H9 (cell line): ENCODE measurements at regions not wholly inside any gene's neighbourhood (a gene's known extent, or its start where the extent isn't known, plus 50 kb on each side); places are given as distances from the start of the nearest gene placed in this dataset.
A peak's percentile ranks its signal among the peaks of the same experiment; 100 is the strongest.

Experiments
- DNase-seq: peaks from one replicate; pipeline ENCODE4 v3.0.0-alpha.2; 2017
- H2AFZ ChIP-seq: one replicate; pipeline ENCODE4 v1.6.1; 2013; ENCODE audit warnings: mild to moderate bottlenecking, low read length, control low read depth, moderate library complexity
- H2AK5ac ChIP-seq: 2 replicates; pipeline ENCODE4 v1.6.1; 2013; ENCODE audit warnings: low read length, control low read depth, mixed read lengths; ENCODE audit not compliant: insufficient read length
- H2BK120ac ChIP-seq: one replicate; pipeline ENCODE4 v1.6.1; 2013; ENCODE audit warnings: low read depth, mild to moderate bottlenecking, low read length, control low read depth, inconsistent platforms; ENCODE audit not compliant: poor library complexity, severe bottlenecking
- H2BK12ac ChIP-seq: 2 replicates; pipeline ENCODE4 v1.6.1; 2013; ENCODE audit warnings: low read length, control low read depth, mixed read lengths, low read depth; ENCODE audit not compliant: insufficient read length
- H2BK15ac ChIP-seq: 2 replicates; pipeline ENCODE4 v1.6.1; 2013; ENCODE audit warnings: low read depth, low read length, control low read depth
- H2BK20ac ChIP-seq: one replicate; pipeline ENCODE4 v1.6.1; 2013; ENCODE audit warnings: low read depth, mild to moderate bottlenecking, low read length, control low read depth, inconsistent platforms; ENCODE audit not compliant: poor library complexity, severe bottlenecking
- H2BK5ac ChIP-seq: 2 replicates; pipeline ENCODE4 v1.6.1; 2013; ENCODE audit warnings: low read length, control low read depth, mixed read lengths; ENCODE audit not compliant: insufficient read length
- H3K14ac ChIP-seq: 2 replicates; pipeline ENCODE4 v1.6.1; 2013; ENCODE audit warnings: low read length, control low read depth; ENCODE audit not compliant: insufficient read depth
- H3K18ac ChIP-seq: 2 replicates; pipeline ENCODE4 v1.6.1; 2013; ENCODE audit warnings: low read depth, mild to moderate bottlenecking, mixed read lengths, low read length, control low read depth; ENCODE audit not compliant: insufficient read length
- H3K23ac ChIP-seq: 2 replicates; pipeline ENCODE4 v1.6.1; 2013; ENCODE audit warnings: low read length, control low read depth, mixed read lengths, low read depth; ENCODE audit not compliant: insufficient read length
- H3K23me2 ChIP-seq: 2 replicates; pipeline ENCODE4 v1.6.1; 2013; ENCODE audit warnings: low read depth, mild to moderate bottlenecking, mixed read lengths, low read length, control low read depth; ENCODE audit not compliant: insufficient read length, poor library complexity, severe bottlenecking
- H3K27ac ChIP-seq: 2 replicates; pipeline ENCODE4 v1.5.1; 2013; ENCODE audit warnings: low read length, control low read depth, mixed read lengths, low read depth; ENCODE audit not compliant: insufficient read length
- H3K27me3 ChIP-seq: 2 replicates; pipeline ENCODE4 v1.6.1; 2013; ENCODE audit warnings: low read length, control low read depth, inconsistent platforms; ENCODE audit not compliant: insufficient read depth
- H3K4ac ChIP-seq: 2 replicates; pipeline ENCODE4 v1.6.1; 2013; ENCODE audit warnings: low read depth, mild to moderate bottlenecking, control low read depth, inconsistent platforms, low read length, moderate library complexity
- H3K4me1 ChIP-seq: 2 replicates; pipeline ENCODE4 v1.6.1; 2013; ENCODE audit warnings: low read length, control low read depth, inconsistent platforms; ENCODE audit not compliant: insufficient read depth
- H3K4me2 ChIP-seq: 2 replicates; pipeline ENCODE4 v1.6.1; 2013; ENCODE audit warnings: low read length, control low read depth, mixed read lengths; ENCODE audit not compliant: insufficient read length, insufficient read depth
- H3K56ac ChIP-seq: 2 replicates; pipeline ENCODE4 v1.6.1; 2013; ENCODE audit warnings: low read depth, mild to moderate bottlenecking, mixed read lengths, low read length, control low read depth; ENCODE audit not compliant: insufficient read length
- H3K79me1 ChIP-seq: 2 replicates; pipeline ENCODE4 v1.6.1; 2013; ENCODE audit warnings: low read depth, mild to moderate bottlenecking, moderate library complexity, low read length, control low read depth, inconsistent platforms; ENCODE audit not compliant: insufficient read depth, poor library complexity, severe bottlenecking
- H3K79me2 ChIP-seq: 2 replicates; pipeline ENCODE4 v1.6.1; 2013; ENCODE audit warnings: low read length, control low read depth, inconsistent platforms; ENCODE audit not compliant: insufficient read depth
- H3K9ac ChIP-seq: 2 replicates; pipeline ENCODE4 v1.6.1; 2013; ENCODE audit warnings: low read length, control low read depth, mixed read lengths; ENCODE audit not compliant: insufficient read length; ENCODE audit errors: extremely low read depth
- H3K9me3 ChIP-seq: one replicate; pipeline ENCODE4 v1.6.1; 2013; ENCODE audit warnings: low read depth, low read length, inconsistent platforms; ENCODE audit not compliant: control insufficient read depth
- H3T11ph ChIP-seq: one replicate; pipeline ENCODE4 v1.6.1; 2013; ENCODE audit warnings: mild to moderate bottlenecking, low read length, control low read depth, inconsistent platforms
- H4K20me1 ChIP-seq: one replicate; pipeline ENCODE4 v1.6.1; 2013; ENCODE audit not compliant: control insufficient read depth, insufficient read length, insufficient read depth
- H4K5ac ChIP-seq: 2 replicates; pipeline ENCODE4 v1.6.1; 2013; ENCODE audit warnings: low read depth, mild to moderate bottlenecking, mixed read lengths, low read length, control low read depth; ENCODE audit not compliant: insufficient read length
- H4K8ac ChIP-seq: replicated peaks from 2 replicates; pipeline ENCODE4 v1.6.1; 2013; ENCODE audit warnings: low read length, control low read depth, mixed read lengths, low read depth; ENCODE audit not compliant: insufficient read length
- H4K91ac ChIP-seq: 2 replicates; pipeline ENCODE4 v1.6.1; 2013; ENCODE audit warnings: low read depth, mild to moderate bottlenecking, moderate library complexity, mixed read lengths, low read length, control low read depth; ENCODE audit not compliant: insufficient read length
- H3K27ac Mint-ChIP-seq, 3 experiments: 2 replicates in 2 of 3; 3 replicates in 1 of 3; pipeline ENCODE4 v1.8.0; 2020 to 2021; ENCODE audit warnings: mixed read lengths in 3 of 3, mild to moderate bottlenecking in 1 of 3, moderate library complexity in 1 of 3
- H3K27me3 Mint-ChIP-seq: 2 replicates; pipeline ENCODE4 v1.8.0; 2021; ENCODE audit warnings: low read depth, mild to moderate bottlenecking, moderate library complexity, mixed read lengths
- H3K36me3 Mint-ChIP-seq, 3 experiments: 2 replicates in 2 of 3; 3 replicates in 1 of 3; pipeline ENCODE4 v1.8.0; 2020 to 2021; ENCODE audit warnings: low read depth in 3 of 3, mixed read lengths in 3 of 3; ENCODE audit not compliant: insufficient read depth in 1 of 3
- H3K4me1 Mint-ChIP-seq, 2 experiments: 2 replicates each; pipeline ENCODE4 v1.8.0; 2020; ENCODE audit warnings: mixed read lengths in 2 of 2
- H3K4me3 Mint-ChIP-seq, 2 experiments: 2 replicates in 1 of 2; 3 replicates in 1 of 2; pipeline ENCODE4 v1.8.0; 2020 to 2021; ENCODE audit warnings: mild to moderate bottlenecking in 2 of 2, mixed read lengths in 2 of 2, moderate library complexity in 1 of 2
- H3K9me3 Mint-ChIP-seq, 2 experiments: 2 replicates in 1 of 2; 3 replicates in 1 of 2; pipeline ENCODE4 v1.8.0; 2020; ENCODE audit warnings: mild to moderate bottlenecking in 2 of 2, mixed read lengths in 2 of 2, moderate library complexity in 1 of 2
- WGBS: extraction: QIAGEN DNeasy Blood & Tissue Kit; methylation state at CpG from one replicate; pipeline ENCODE4 v1.1.7; 2013; ENCODE audit warnings: missing lambda C conversion rate, low lambda C conversion rate, mixed read lengths; ENCODE audit not compliant: insufficient read length; ENCODE audit errors: extremely low coverage; 5-methylcytosine and 5-hydroxymethylcytosine counted together
- TF ChIP-seq, protein P1 (sequence below): fragments of 200-600 bp; sonication (generic); conservative IDR thresholded peaks from 3 replicates; pipeline ENCODE4 v1.8.0; 2021; ENCODE audit warnings: antibody characterized with exemption, mild to moderate bottlenecking

DNA sequence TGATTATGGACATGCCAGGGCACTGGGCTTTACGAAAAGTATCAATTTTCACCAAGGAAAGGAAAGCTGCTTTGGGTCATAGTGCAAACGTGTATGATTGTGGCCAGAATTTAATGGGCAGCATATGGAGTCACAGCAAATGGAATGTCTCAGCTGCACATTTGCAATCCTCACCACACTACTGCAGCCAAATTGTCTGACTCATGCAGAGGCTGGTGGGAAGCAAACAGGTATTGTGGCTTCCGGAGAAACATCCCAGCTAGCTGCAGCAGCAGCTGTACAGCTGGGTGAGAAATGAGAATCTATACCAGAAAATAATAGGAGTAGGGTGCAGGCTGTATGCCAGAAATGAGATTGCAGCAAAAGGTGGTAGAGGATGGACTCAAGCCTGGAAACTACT lies 374.7 kb upstream of the VWC2 start:
- WGBS = no CpG with 5 or more reads among the region's 3 CpGs
- H3K27me3 Mint-ChIP-seq = no peaks in the 10 kb centered on the region

More for the DNA sequence above, 374.7 kb upstream of the VWC2 start:
- H3K14ac ChIP-seq = no peak overlapping the region
- no peak overlapping the region for H2BK5ac ChIP-seq
- H3K79me1 ChIP-seq = no peaks in the 10 kb centered on the region
- TF ChIP-seq, protein P1, sequence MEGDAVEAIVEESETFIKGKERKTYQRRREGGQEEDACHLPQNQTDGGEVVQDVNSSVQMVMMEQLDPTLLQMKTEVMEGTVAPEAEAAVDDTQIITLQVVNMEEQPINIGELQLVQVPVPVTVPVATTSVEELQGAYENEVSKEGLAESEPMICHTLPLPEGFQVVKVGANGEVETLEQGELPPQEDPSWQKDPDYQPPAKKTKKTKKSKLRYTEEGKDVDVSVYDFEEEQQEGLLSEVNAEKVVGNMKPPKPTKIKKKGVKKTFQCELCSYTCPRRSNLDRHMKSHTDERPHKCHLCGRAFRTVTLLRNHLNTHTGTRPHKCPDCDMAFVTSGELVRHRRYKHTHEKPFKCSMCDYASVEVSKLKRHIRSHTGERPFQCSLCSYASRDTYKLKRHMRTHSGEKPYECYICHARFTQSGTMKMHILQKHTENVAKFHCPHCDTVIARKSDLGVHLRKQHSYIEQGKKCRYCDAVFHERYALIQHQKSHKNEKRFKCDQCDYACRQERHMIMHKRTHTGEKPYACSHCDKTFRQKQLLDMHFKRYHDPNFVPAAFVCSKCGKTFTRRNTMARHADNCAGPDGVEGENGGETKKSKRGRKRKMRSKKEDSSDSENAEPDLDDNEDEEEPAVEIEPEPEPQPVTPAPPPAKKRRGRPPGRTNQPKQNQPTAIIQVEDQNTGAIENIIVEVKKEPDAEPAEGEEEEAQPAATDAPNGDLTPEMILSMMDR = no peak
- no peak for DNase-seq
- no peaks in the 10 kb centered on the region for H3K9me3 ChIP-seq
- Mint-ChIP-seq H3K4me1 (peaks cover 0 to 2% of the 10 kb centered on the region in 2 experiments; a peak in 1 of 4 replicates), H3K9me3 (no peaks in the 10 kb centered on the region), H3K4me3 (no peak overlapping the region), H3K27ac (peak overlapping the region in 1 of 3 experiments; percentile 71; a peak in 1 of 7 replicates), H3K36me3 (no peaks in the 10 kb centered on the region)
- no peak overlapping the region for H3K56ac ChIP-seq
- H2AK5ac ChIP-seq = no peak overlapping the region
- no peaks in the 10 kb centered on the region; the same call in 1 of the 2 replicates for H3K79me2 ChIP-seq
- no peak overlapping the region for H3K9ac ChIP-seq
- no peak overlapping the region for H2AFZ ChIP-seq
- H3K18ac ChIP-seq = no peak overlapping the region
- no peak overlapping the region for H3T11ph ChIP-seq
- H2BK120ac ChIP-seq = no peak overlapping the region
- H3K4ac ChIP-seq = no peak overlapping the region
- H3K4me2 ChIP-seq = no peak overlapping the region
- no peaks in the 10 kb centered on the region for H3K27me3 ChIP-seq
- no peaks in the 10 kb centered on the region for H3K23me2 ChIP-seq
- H3K4me1 ChIP-seq = no peaks in the 10 kb centered on the region
- H4K20me1 ChIP-seq = no peaks in the 10 kb centered on the region
- no peak overlapping the region for H4K8ac ChIP-seq
- H2BK20ac ChIP-seq = no peak overlapping the region
- H3K23ac ChIP-seq = no peak overlapping the region
- H2BK12ac ChIP-seq = no peak overlapping the region
- no peak overlapping the region for H2BK15ac ChIP-seq
- H4K91ac ChIP-seq = no peak overlapping the region
- H4K5ac ChIP-seq = no peak overlapping the region
- no peak overlapping the region for H3K27ac ChIP-seq
